HG02840 (cell line): ENCODE measurements at regions not wholly inside any gene's neighbourhood (a gene's known extent, or its start where the extent isn't known, plus 50 kb on each side); places are given as distances from the start of the nearest gene placed in this dataset.
A peak's percentile ranks its signal among the peaks of the same experiment; 100 is the strongest.
"Not testable (repeated sequence)": the region's sequence is repeated elsewhere in the genome, so short reads cannot be mapped to it uniquely, and the experiment has no call there.

ENCODE experiments used
- ATAC-seq: cut with Tn5 transposase; IDR thresholded peaks from one replicate; pipeline ENCODE4 v1.9.1; 2021; ENCODE audit warnings: mild to moderate bottlenecking, moderate library complexity, moderate number of reproducible peaks; ENCODE audit not compliant: unreplicated experiment, low FRiP score

- ATAC-seq = no peak
Measured at GRCh38 chr13:80000684-80001509, 340.0 kb downstream of the SPRY2 start.

GRCh38 chr13:79999601-80000000, 341.3 kb downstream of the SPRY2 start:
- no peak for ATAC-seq

- no peak for ATAC-seq
Measured at GRCh38 chr13:79998381-79998880, 342.5 kb downstream of the SPRY2 start.

GRCh38 chr13:79997244-79997643, 343.7 kb downstream of the SPRY2 start:
- no peak for ATAC-seq

- ATAC-seq = no peak
Measured at GRCh38 chr13:79995334-79995733, 345.6 kb downstream of the SPRY2 start.

- no peak for ATAC-seq
Measured at GRCh38 chr13:79992111-79992510, 348.8 kb downstream of the SPRY2 start.

- ATAC-seq = no peak
Measured at GRCh38 chr13:79990048-79990447, 350.9 kb downstream of the SPRY2 start.

- no peak for ATAC-seq
Measured at GRCh38 chr13:79989217-79989661, 351.7 kb downstream of the SPRY2 start.

GRCh38 chr13:79988573-79988972, 352.4 kb downstream of the SPRY2 start:
- ATAC-seq = no peak

GRCh38 chr13:79987761-79988160, 353.2 kb downstream of the SPRY2 start:
- no peak for ATAC-seq

- no peak for ATAC-seq
Measured at GRCh38 chr13:79987323-79987722, 353.6 kb downstream of the SPRY2 start.

GRCh38 chr13:79986890-79987289, 354.0 kb downstream of the SPRY2 start:
- no peak for ATAC-seq

GRCh38 chr13:79974935-79975650, 365.8 kb downstream of the SPRY2 start:
- ATAC-seq = not testable (repeated sequence)

GRCh38 chr13:79973533-79973963, 367.4 kb downstream of the SPRY2 start:
- ATAC-seq = peak; percentile 65

GRCh38 chr13:79972066-79972569, 368.8 kb downstream of the SPRY2 start:
- ATAC-seq = no peak

- ATAC-seq = no peak
Measured at GRCh38 chr13:79966493-79966895, 374.4 kb downstream of the SPRY2 start.

GRCh38 chr13:79966059-79966458, 374.9 kb downstream of the SPRY2 start:
- ATAC-seq = no peak

- no peak for ATAC-seq
Measured at GRCh38 chr13:79946556-79946955, 394.4 kb downstream of the SPRY2 start.

- no peak for ATAC-seq
Measured at GRCh38 chr13:79943346-79944023, 397.4 kb downstream of the SPRY2 start.

- no peak for ATAC-seq
Measured at GRCh38 chr13:79941752-79942151, 399.2 kb downstream of the SPRY2 start.

- no peak for ATAC-seq
Measured at GRCh38 chr13:79939689-79940088, 401.2 kb downstream of the SPRY2 start.
